HEK293 (cell line): ENCODE measurements at regions not wholly inside any gene's neighbourhood (a gene's known extent, or its start where the extent isn't known, plus 50 kb on each side); places are given as distances from the start of the nearest gene placed in this dataset.
"Not testable (repeated sequence)": the region's sequence is repeated elsewhere in the genome, so short reads cannot be mapped to it uniquely, and the experiment has no call there.

ENCODE experiments used
- CTCF ChIA-PET: fragments of 350-600 bp; formaldehyde crosslinking; extraction: SDS; loops from one replicate; lab custom pipeline; 2021; ENCODE audit warnings: antibody characterized with exemption; lab: Yijun Ruan, JAX
- POLR2A ChIA-PET: fragments of 300-600 bp; formaldehyde crosslinking; extraction: SDS; loops from one replicate; lab custom pipeline; 2020; ENCODE audit warnings: antibody characterized with exemption, inconsistent platforms; lab: Yijun Ruan, JAX
- H3K27ac ChIP-seq: fragments of 200-500 bp; sonication (Bioruptor generic); 2 replicates; pipeline ENCODE4 v1.5.1; 2014; ENCODE audit warnings: low read depth, low read length, control low read depth, inconsistent platforms; ENCODE audit errors: extremely low read depth
- H3K36me3 ChIP-seq, 2 experiments: fragments of 200-500 bp in 1 of 2; sonication (Bioruptor generic) in 1 of 2; 1 replicate in 1 of 2; 2 replicates in 1 of 2; pipeline ENCODE4 v1.5.1; 2014 to 2017; ENCODE audit warnings: inconsistent platforms in 2 of 2, low read length in 2 of 2; ENCODE audit not compliant: control insufficient read depth in 2 of 2, insufficient read depth in 1 of 2
- H3K4me1 ChIP-seq: fragments of 200-500 bp; sonication (Bioruptor generic); 2 replicates; pipeline ENCODE4 v1.5.1; 2014; ENCODE audit warnings: mild to moderate bottlenecking, low read length, inconsistent platforms; ENCODE audit not compliant: control insufficient read depth, insufficient read depth
- H3K4me3 ChIP-seq: 2 replicates; pipeline ENCODE4 v1.5.1; 2011; ENCODE audit warnings: low read depth, mild to moderate bottlenecking, control low read depth, low read length, moderate library complexity
- H3K9me3 ChIP-seq: fragments of 200-500 bp; sonication (Bioruptor generic); 2 replicates; pipeline ENCODE4 v1.5.1; 2014; ENCODE audit warnings: low read depth, low read length, inconsistent platforms; ENCODE audit not compliant: control insufficient read depth, insufficient read depth
- BCL11B ChIP-seq: fragments of 450-650 bp; formaldehyde crosslinking; IDR thresholded peaks from 2 replicates; pipeline ENCODE4 v1.5.1; 2016; ENCODE audit warnings: low read depth, missing biosample characterization, missing genetic modification characterization
- BCL6B ChIP-seq: fragments of 450-650 bp; formaldehyde crosslinking; IDR thresholded peaks from 2 replicates; pipeline ENCODE4 v1.5.1; 2017; ENCODE audit warnings: missing biosample characterization, missing genetic modification characterization
- EGR2 ChIP-seq: fragments of 450-650 bp; formaldehyde crosslinking; IDR thresholded peaks from 2 replicates; pipeline ENCODE4 v1.5.1; 2016; ENCODE audit warnings: low read depth, missing biosample characterization, missing genetic modification characterization
- HOXC10 ChIP-seq: sonication (generic); formaldehyde crosslinking; IDR thresholded peaks from 2 replicates; pipeline ENCODE4 v1.8.1; 2023; ENCODE audit warnings: mild to moderate bottlenecking, missing genetic modification reagents
- KLF10 ChIP-seq: fragments of 450-650 bp; IDR thresholded peaks from 2 replicates; pipeline ENCODE4 v1.5.1; 2018; ENCODE audit warnings: missing biosample characterization, mild to moderate bottlenecking, missing genetic modification characterization
- MZF1 ChIP-seq: fragments of 450-650 bp; formaldehyde crosslinking; IDR thresholded peaks from 2 replicates; pipeline ENCODE4 v1.5.1; 2017; ENCODE audit warnings: missing biosample characterization, missing genetic modification characterization, borderline replicate concordance
- PATZ1 ChIP-seq: fragments of 450-650 bp; formaldehyde crosslinking; IDR thresholded peaks from 2 replicates; pipeline ENCODE4 v1.5.1; 2016; ENCODE audit warnings: missing biosample characterization, missing genetic modification characterization
- PBX3 ChIP-seq: sonication (generic); formaldehyde crosslinking; IDR thresholded peaks from 2 replicates; pipeline ENCODE4 v1.8.1; 2022; ENCODE audit warnings: mild to moderate bottlenecking, moderate library complexity, missing genetic modification reagents
- SCRT2 ChIP-seq: fragments of 450-650 bp; formaldehyde crosslinking; IDR thresholded peaks from 2 replicates; pipeline ENCODE4 v1.5.1; 2016; ENCODE audit warnings: missing biosample characterization, missing genetic modification characterization
- WT1 ChIP-seq: fragments of 450-650 bp; formaldehyde crosslinking; IDR thresholded peaks from 2 replicates; pipeline ENCODE4 v1.5.1; 2016; ENCODE audit warnings: missing biosample characterization, missing genetic modification characterization
- ZBTB17 ChIP-seq: fragments of 450-650 bp; formaldehyde crosslinking; IDR thresholded peaks from 2 replicates; pipeline ENCODE4 v1.5.1; 2016; ENCODE audit warnings: missing biosample characterization, missing genetic modification characterization
- ZNF138 ChIP-seq: fragments of 450-650 bp; formaldehyde crosslinking; IDR thresholded peaks from 2 replicates; pipeline ENCODE4 v1.5.1; 2016; ENCODE audit warnings: missing biosample characterization, missing genetic modification characterization, borderline replicate concordance
- ZNF266 ChIP-seq: fragments of 450-650 bp; formaldehyde crosslinking; IDR thresholded peaks from 2 replicates; pipeline ENCODE4 v1.5.1; 2016; ENCODE audit warnings: missing biosample characterization, missing genetic modification characterization, low read depth
- ZNF302 ChIP-seq: fragments of 450-650 bp; formaldehyde crosslinking; IDR thresholded peaks from 2 replicates; pipeline ENCODE4 v1.5.1; 2016; ENCODE audit warnings: missing biosample characterization, missing genetic modification characterization, low read depth
- ZNF324 ChIP-seq: fragments of 450-650 bp; formaldehyde crosslinking; IDR thresholded peaks from 2 replicates; pipeline ENCODE4 v1.5.1; 2016; ENCODE audit warnings: missing biosample characterization, missing genetic modification characterization
- ZNF404 ChIP-seq: fragments of 450-650 bp; formaldehyde crosslinking; IDR thresholded peaks from 2 replicates; pipeline ENCODE4 v1.5.1; 2017; ENCODE audit warnings: missing biosample characterization, missing genetic modification characterization
- ZNF416 ChIP-seq: fragments of 450-650 bp; formaldehyde crosslinking; IDR thresholded peaks from 2 replicates; pipeline ENCODE4 v1.5.1; 2016; ENCODE audit warnings: missing biosample characterization, missing genetic modification characterization
- ZNF529 ChIP-seq: fragments of 450-650 bp; formaldehyde crosslinking; IDR thresholded peaks from 2 replicates; pipeline ENCODE4 v1.5.1; 2017; ENCODE audit warnings: missing genetic modification characterization, missing biosample characterization; ENCODE audit not compliant: insufficient replicate concordance
- ZNF548 ChIP-seq: fragments of 450-650 bp; formaldehyde crosslinking; IDR thresholded peaks from 2 replicates; pipeline ENCODE4 v1.5.1; 2016; ENCODE audit warnings: missing biosample characterization, missing genetic modification characterization
- ZNF596 ChIP-seq: fragments of 450-650 bp; IDR thresholded peaks from 2 replicates; pipeline ENCODE4 v1.5.0; 2018; ENCODE audit warnings: missing biosample characterization, mild to moderate bottlenecking, missing genetic modification characterization, moderate library complexity
- ZNF639 ChIP-seq: fragments of 450-650 bp; formaldehyde crosslinking; IDR thresholded peaks from 2 replicates; pipeline ENCODE4 v1.5.1; 2016; ENCODE audit warnings: missing biosample characterization, missing genetic modification characterization
- TF ChIP-seq, protein P1 (sequence below): fragments of 450-650 bp; formaldehyde crosslinking; IDR thresholded peaks from 2 replicates; pipeline ENCODE4 v1.5.1; 2016; ENCODE audit warnings: missing biosample characterization, missing genetic modification characterization

- no peak for TF ChIP-seq PBX3
These were observed 75.3 kb upstream of the SERPINE2 start (continued) for GRCh38 chr2:224114428-224114827.

DNA sequence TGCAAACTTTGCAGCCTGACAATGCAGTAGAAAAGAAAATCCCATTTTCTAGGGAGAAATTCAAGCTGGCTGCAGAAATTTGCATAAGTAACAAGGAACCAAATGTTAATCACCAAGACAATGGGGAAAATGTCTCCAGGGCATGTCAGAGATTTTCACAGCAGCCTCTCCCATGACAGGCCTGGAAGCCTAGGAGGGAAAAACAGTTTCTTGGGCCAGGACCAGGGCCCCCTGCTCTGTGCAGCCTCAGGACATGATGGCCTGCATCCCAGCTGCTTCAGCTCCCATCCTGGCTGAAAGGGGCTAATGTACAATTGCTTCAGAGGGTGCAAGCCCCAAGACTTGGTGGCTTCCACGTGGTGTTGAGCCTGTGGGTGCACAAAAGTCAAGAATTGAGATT, 74.8 kb upstream of the SERPINE2 start:
- H3K4me1 ChIP-seq, H3K36me3 ChIP-seq, H3K27ac ChIP-seq, POLR2A ChIA-PET, H3K9me3 ChIP-seq, H3K4me3 ChIP-seq: not testable (repeated sequence)
- CTCF ChIA-PET, result interaction anchor here (0.6 kb wide), 1 partner anchor 19 kb away, joined by 3 read pairs; no protein-coding TSS in a partner anchor

DNA sequence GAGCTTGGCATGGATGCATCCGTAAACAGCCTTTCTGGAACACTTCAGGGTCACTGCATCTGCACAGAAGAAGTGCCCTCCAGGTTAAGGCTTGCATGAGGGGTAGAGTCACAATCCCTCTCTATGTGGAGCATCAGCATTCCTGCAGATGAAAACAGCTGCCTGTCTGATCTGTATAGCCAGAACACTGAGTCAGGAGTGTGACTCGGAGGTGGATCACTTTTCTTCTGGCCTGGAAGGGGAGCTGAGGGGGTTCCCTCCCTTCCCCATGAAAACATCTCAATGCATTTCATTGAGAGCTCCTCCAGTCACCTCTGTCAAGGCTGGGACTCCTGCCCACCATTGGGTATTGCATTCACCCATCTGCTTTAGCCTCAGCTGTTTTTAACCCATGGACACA, 72.5 kb upstream of the SERPINE2 start:
- Histone ChIP-seq H3K36me3 (no peaks in the 10 kb centered on the region), H3K27ac (no peak overlapping the region), H3K4me1 (no peaks in the 10 kb centered on the region), H3K4me3 (no peak overlapping the region), H3K9me3 (no peaks in the 10 kb centered on the region; the same call in 1 of the 2 replicates)
- TF ChIP-seq, protein P1, sequence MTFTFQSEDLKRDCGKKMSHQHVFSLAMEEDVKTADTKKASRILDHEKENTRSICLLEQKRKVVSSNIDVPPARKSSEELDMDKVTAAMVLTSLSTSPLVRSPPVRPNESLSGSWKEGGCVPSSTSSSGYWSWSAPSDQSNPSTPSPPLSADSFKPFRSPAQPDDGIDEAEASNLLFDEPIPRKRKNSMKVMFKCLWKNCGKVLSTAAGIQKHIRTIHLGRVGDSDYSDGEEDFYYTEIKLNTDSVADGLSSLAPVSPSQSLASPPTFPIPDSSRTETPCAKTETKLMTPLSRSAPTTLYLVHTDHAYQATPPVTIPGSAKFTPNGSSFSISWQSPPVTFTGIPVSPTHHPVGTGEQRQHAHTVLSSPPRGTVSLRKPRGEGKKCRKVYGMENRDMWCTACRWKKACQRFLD (tag by site-specific recombination), result no peak
- TF ChIP-seq ZNF138, result no peak
- TF ChIP-seq ZNF404 (tag by site-specific recombination), result no peak
- no peak for TF ChIP-seq SCRT2 (tag by site-specific recombination)
- TF ChIP-seq MZF1 (tag by site-specific recombination), result no peak
- no peak for TF ChIP-seq EGR2 (tag by site-specific recombination)
- TF ChIP-seq KLF10, result no peak
- no peak for TF ChIP-seq ZNF324
- ChIA-PET CTCF (interaction anchor here (0.5 kb wide), 1 partner anchor 119 kb away, joined by 4 read pairs; no protein-coding TSS in a partner anchor), POLR2A (no interaction called here)

DNA sequence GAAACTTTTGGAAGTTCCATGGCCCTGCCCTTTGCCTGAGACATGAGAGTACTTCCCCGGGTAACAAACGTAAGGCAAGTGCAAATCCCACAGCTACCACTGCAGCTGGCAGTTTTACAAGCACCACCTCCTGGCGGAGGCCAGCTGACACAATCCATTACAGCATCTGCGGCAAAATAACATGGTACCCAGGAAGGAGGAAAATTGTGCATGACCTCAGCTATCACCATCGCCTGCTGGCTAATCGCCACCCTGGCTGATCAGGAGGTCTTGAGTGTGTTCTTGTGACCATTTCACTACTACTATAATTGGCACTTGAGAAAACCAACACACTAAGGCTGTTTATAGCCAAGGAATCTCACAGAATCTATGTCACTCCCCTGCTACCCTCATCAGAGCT, 71.7 kb upstream of the SERPINE2 start:
- ChIA-PET CTCF (interaction anchor here (0.5 to 0.6 kb wide), 2 partner anchors 119 to 830 kb away, joined by 3 to 4 read pairs; no protein-coding TSS in a partner anchor), POLR2A (no interaction called here)

More for the DNA sequence above, 71.7 kb upstream of the SERPINE2 start:
- H3K9me3 ChIP-seq, result no peaks in the 10 kb centered on the region; the same call in 1 of the 2 replicates
- no peaks in the 10 kb centered on the region for H3K4me1 ChIP-seq
- H3K36me3 ChIP-seq, result no peaks in the 10 kb centered on the region
- no peak overlapping the region for H3K4me3 ChIP-seq
- no peak for TF ChIP-seq PBX3
- TF ChIP-seq ZNF596 (tag by site-specific recombination), result no peak
- no peak for TF ChIP-seq WT1 (tag by site-specific recombination)
- no peak for TF ChIP-seq ZNF529
- no peak for TF ChIP-seq HOXC10
- no peak for TF ChIP-seq ZBTB17 (tag by site-specific recombination)
- no peak for TF ChIP-seq BCL6B
- TF ChIP-seq ZNF639 (tag by site-specific recombination), result no peak
- no peak for TF ChIP-seq PATZ1 (tag by site-specific recombination)
- TF ChIP-seq ZNF548 (tag by site-specific recombination), result no peak
- TF ChIP-seq ZNF302 (tag by site-specific recombination), result no peak
- no peak for TF ChIP-seq BCL11B (tag by site-specific recombination)
- TF ChIP-seq ZNF266, result no peak
- no peak for TF ChIP-seq ZNF416 (tag by site-specific recombination)
- no peak overlapping the region for H3K27ac ChIP-seq
